Brain microvascular endothelial cell (primary cell): ENCODE measurements at regions not wholly inside any gene's neighbourhood (a gene's known extent, or its start where the extent isn't known, plus 50 kb on each side); places are given as distances from the start of the nearest gene placed in this dataset.

Experiments used
- DNase-seq: peaks from one replicate; pipeline ENCODE4 v3.0.0-alpha.2; 2020
- H3K27ac ChIP-seq: fragments of 250-450 bp; sonication (Bioruptor Pico); 2 replicates; pipeline ENCODE4 v1.5.1; 2020; ENCODE audit warnings: mild to moderate bottlenecking, moderate library complexity
- H3K27me3 ChIP-seq: fragments of 250-450 bp; sonication (Bioruptor Pico); replicated peaks from 2 replicates; pipeline ENCODE4 v1.5.1; 2020; ENCODE audit warnings: mild to moderate bottlenecking
- H3K36me3 ChIP-seq: fragments of 250-450 bp; sonication (Bioruptor Pico); replicated peaks from 2 replicates; pipeline ENCODE4 v1.5.1; 2020; ENCODE audit warnings: mild to moderate bottlenecking
- H3K4me3 ChIP-seq: 2 replicates; pipeline ENCODE4 v1.5.1; 2011; ENCODE audit warnings: low read depth, mild to moderate bottlenecking, control low read depth, low read length, moderate library complexity
- CTCF ChIP-seq: IDR thresholded peaks from 2 replicates; pipeline ENCODE4 v1.5.1; 2011; ENCODE audit warnings: low read depth, mild to moderate bottlenecking, moderate library complexity, low read length, control low read depth, inconsistent platforms; ENCODE audit errors: missing control alignments
- in situ Hi-C: cut with HindIII; loops from 2 replicates; pipeline ENCODE4 v1.10.0; 2017; ENCODE audit warnings: low sequenced_read_pairs, low pct_ligation_motif_present

GRCh38 chr3:113070072-113070640 is 79.4 kb downstream of the GTPBP8 start:
- Histone ChIP-seq H3K4me3 (no peak overlapping the region), H3K27ac (no peak overlapping the region), H3K27me3 (no peaks in the 10 kb centered on the region), H3K36me3 (no peaks in the 10 kb centered on the region)
- no peak for DNase-seq
- no peak for TF ChIP-seq CTCF
- in situ Hi-C loops: no loop called here

DNA sequence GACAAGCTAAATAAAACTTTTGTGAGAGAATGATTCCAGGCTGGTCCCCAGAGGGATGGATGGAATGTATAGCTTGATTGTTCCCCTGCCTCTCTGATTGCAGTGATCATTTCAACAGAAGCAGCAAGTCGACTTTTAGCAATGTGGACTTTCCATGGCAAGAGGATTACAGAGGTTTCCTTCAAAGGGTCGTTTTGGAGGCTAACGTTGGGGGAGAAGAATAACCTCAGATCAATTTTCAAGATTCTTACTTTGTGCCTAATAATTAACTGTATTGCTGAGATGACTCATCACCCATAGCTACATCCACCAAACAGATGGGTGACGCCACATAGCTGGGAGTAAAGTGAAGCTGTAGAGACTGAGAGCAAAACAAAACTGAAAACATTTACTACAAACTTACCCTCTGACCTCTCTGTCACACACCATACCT is 79.9 kb downstream of the GTPBP8 start:
- Histone ChIP-seq H3K27ac (no peak overlapping the region), H3K4me3 (no peak overlapping the region), H3K36me3 (no peaks in the 10 kb centered on the region), H3K27me3 (no peaks in the 10 kb centered on the region)
- peak; percentile 60 for DNase-seq
- in situ Hi-C loops: no loop called here
- no peak for TF ChIP-seq CTCF

- H3K27ac ChIP-seq: no peak overlapping the region
- no peaks in the 10 kb centered on the region for H3K36me3 ChIP-seq
- DNase-seq: no peak
- no peak for TF ChIP-seq CTCF
- no peak overlapping the region for H3K4me3 ChIP-seq
- no peaks in the 10 kb centered on the region for H3K27me3 ChIP-seq
- in situ Hi-C loops: no loop called here
These were observed 84.8 kb downstream of the GTPBP8 start for GRCh38 chr3:113075588-113075987.

GRCh38 chr3:113079218-113079961 is 88.6 kb downstream of the GTPBP8 start:
- in situ Hi-C loops: no loop called here
- TF ChIP-seq CTCF: no peak
- H3K27ac ChIP-seq: no peak overlapping the region

DNA sequence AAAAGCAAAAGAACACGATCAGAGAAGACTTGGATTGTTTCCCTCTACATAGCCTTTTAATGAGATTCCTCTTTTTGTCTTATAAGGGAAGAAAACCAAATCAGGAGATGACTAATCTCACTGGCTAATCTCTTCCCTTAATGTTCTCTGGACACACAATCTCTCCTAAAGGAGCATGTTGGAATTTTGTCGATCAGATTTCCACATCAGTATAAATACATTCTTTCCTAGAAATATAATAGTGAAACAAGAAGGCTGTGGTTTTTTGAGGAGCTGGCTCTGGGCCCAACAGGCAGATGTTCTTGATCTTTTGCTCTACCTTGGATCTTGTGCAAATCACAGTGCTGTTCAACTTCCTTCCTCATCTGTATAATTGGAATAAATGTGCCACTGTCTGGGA is 94.0 kb downstream of the GTPBP8 start:
- Histone ChIP-seq H3K36me3 (no peaks in the 10 kb centered on the region), H3K27me3 (no peaks in the 10 kb centered on the region), H3K27ac (no peak overlapping the region), H3K4me3 (no peak overlapping the region)
- in situ Hi-C loops: no loop called here
- TF ChIP-seq CTCF: no peak
- DNase-seq: peak; percentile 31

More at GRCh38 chr3:113079218-113079961, 88.6 kb downstream of the GTPBP8 start:
- no peaks in the 10 kb centered on the region for H3K36me3 ChIP-seq
- H3K4me3 ChIP-seq: peak overlapping the region; percentile 1
- DNase-seq: no peak
- H3K27me3 ChIP-seq: no peaks in the 10 kb centered on the region
